GM21528 (cell line): ENCODE measurements at regions not wholly inside any gene's neighbourhood (a gene's known extent, or its start where the extent isn't known, plus 50 kb on each side); places are given as distances from the start of the nearest gene placed in this dataset.
"Not testable (repeated sequence)": the region's sequence is repeated elsewhere in the genome, so short reads cannot be mapped to it uniquely, and the experiment has no call there.

ENCODE experiments used
- ATAC-seq: cut with Tn5 transposase; IDR thresholded peaks from one replicate; pipeline ENCODE4 v1.9.1; 2021; ENCODE audit warnings: mild to moderate bottlenecking, moderate library complexity; ENCODE audit not compliant: unreplicated experiment, low FRiP score

DNA sequence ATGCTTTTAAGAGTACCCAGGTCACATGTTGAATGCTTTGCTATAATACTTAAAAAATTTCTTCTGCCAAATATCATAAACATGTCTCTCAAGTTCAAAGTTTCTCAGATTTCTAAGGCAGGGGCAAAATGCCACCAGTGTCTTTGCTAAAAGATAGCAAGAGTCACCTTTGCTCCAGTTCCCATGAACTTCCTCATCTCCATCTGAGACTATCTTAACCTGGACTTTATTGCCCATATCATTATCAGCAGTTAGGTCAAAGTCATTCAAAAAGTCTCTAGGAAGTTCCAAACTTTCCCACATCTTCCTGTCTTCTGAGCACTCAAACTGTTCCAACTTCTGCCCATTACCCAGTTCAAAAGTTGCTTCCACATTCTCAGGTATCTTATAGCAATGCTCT is 307.6 kb upstream of the TNC start:
- ATAC-seq: no peak

DNA sequence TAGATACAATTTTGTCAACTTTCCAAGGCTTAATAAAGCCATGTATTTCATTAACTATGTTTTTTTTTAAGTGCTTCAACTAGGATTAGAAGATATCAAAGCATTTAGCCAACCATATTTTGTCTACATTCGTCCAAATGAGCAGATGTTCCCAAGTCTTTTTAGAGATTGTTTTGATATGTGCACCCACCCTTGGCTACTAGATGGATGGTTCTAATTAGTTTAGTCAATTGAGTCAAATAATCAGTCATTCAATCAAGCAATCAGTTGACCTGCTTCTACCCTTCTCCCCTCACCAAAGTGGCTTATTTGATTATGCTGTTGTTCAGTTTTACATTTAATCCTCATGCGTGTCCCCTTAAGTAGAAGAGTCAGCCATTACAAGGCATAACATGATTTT is 319.5 kb upstream of the TNC start:
- no peak for ATAC-seq

DNA sequence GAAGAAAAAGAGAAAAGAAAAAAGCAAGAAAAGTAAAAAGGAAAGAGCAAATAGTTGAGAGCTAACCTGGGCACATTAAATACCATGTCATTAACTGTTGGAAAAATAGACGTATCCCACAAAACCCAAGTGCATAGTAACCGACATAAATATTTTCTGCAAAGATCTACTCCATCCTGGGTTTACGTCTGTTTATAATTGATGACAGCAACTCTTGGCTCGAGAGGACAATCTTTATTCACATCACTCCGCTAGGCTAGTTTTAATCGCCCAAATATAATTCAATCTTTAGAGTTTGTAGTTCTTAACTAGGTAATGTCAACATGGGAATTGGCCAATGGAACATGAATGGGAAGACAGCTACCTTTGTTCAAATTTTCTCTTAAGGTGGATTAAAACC is 321.7 kb upstream of the TNC start:
- ATAC-seq: no peak

DNA sequence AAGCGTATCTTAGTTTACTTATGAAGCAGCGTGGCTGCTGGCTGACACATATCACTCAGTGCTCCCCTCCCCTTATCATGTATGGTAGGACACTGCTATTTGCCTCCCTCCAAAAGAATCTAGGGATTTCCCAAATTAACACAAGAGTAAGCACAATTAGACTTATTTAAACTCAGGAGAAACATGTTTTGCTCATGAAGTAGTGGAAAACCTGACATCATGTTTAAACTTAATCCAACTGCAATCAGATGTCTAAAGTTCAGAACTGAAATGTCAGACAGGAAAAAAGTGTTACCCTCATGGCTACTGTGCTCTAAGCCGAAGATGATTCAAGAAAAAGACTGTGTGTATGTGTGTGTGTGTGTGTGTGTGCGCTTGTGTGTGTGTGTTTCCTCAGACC is 324.1 kb upstream of the TNC start:
- no peak for ATAC-seq

DNA sequence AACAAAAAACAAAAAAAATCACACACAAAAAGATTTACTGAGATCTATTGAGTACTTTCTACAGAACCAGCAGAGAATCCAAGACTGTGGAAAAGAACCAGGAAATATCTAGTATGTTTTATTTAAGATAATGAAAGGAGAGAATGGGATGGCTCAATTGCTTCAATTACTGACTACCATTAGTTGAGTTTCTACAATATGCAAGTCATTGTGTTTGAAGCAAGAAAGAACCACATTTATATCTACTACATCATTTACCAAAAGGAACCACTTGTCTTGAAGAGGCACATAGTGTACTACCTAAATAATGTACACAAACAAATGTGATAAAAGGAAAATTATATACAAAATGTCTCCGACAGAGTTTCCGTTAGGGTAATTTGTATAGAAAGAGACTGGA is 325.9 kb upstream of the TNC start:
- ATAC-seq: no peak

DNA sequence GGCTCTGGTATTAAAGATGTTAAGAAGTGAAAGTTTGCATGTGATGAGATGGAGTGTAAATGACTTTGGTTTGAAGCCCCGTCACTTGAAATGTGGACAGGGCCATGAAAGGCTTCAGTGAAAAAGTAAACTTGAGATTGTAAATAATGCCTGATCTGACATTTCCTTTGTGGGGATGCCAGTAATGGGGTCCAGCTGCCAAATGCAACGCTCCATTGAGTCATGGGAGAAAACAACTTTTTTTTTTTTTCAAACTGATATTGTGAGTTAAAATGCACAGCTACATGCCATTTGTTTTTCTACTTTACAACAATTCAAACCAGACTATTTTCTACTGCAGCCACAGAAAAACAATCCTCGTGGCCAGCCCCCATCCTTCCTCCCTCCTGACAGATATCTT is 327.0 kb upstream of the TNC start:
- ATAC-seq: no peak

DNA sequence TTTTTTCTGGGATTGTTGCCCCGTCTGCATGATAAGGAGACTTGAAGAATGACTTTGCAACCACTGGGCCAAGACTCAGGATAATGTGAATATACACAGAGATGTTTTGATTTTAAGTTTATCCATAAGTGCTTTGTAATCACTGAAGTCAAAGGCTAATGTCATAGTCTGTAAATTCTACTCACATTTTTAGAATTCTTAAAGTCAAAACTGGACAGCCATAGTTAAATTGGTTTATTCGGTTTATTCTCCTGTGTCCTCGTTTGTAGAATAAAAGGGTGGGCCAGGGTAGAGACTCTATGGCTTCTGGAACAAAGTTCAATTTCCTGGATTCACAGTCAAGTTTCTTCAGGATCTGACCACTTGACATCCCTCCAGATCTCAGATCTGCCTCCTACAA is 327.7 kb upstream of the TNC start:
- ATAC-seq: no peak

DNA sequence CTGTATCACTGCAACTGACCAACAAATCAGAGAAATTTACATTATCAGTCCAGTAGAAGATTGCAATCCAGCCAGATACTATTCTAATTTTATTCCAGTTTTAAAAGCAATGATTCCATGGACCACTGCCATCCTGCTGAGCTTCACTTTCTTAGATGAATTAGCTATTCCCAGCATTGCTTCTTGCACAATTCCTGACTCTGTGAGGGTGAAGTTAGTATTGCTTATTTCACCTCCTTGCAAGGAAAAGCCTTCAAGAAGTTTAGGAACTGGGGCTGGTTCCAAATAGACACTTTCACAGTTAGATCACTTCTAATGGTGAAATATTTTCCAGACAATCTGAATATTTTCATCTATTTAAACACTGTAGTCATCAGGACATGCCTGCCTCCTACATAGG is 338.6 kb upstream of the TNC start:
- no peak for ATAC-seq

DNA sequence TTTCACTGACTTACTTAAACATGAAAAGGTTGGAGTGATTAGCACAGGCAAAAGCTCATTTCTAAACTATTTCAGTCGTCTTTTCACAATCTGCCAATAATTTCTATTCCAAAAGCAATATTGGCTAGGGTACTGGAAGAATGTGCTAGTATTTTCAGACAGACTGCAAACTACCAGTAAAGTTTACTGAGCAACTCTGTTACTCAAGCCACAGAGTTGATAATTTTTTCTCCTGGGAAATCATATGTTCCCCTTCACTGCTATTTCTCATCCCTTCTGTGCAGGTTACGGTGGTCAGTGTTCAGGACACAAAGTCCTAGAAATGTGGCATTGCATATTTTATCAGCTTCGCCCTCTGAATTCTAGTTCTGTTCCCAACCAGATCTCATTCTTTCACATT is 343.3 kb upstream of the TNC start:
- ATAC-seq: no peak

DNA sequence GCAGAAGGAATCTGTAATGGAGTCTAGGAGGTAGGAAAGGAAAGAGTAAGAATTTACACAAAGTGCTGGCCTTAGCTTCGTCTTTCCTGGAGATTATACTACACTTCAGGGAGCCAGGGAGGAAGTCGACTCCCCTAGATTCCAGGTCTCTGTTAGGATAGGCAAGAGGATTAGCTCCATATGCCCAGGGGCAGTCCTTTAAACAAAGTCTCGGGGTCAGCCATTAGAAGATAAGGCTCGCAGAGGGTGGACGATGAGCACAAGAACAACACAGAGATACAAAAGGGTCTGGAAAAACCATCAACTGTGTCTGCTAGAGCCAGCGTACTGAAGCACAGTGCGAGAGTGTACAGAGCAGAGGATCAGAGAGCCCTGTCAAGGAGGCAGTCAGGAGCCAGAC is 344.7 kb upstream of the TNC start:
- no peak for ATAC-seq

DNA sequence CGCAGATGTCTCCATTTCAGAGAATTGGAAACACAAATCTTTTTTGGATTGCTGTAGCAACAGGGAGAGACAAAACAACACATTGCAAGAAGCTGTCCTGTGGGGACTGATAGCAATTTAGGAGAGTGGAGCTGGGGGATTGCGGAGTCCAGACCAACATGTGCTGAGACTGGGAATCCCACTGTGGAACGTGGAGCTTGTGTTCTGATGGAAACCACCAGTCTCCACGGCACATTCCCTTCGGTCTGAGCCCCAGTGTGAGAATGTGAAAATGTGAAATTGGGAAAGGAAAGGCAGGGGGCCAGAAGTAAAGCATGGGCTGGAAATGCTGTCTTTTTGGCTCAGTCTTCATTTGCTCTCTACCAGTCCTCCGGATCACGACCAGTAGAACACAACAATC is 348.8 kb upstream of the TNC start:
- ATAC-seq: no peak

DNA sequence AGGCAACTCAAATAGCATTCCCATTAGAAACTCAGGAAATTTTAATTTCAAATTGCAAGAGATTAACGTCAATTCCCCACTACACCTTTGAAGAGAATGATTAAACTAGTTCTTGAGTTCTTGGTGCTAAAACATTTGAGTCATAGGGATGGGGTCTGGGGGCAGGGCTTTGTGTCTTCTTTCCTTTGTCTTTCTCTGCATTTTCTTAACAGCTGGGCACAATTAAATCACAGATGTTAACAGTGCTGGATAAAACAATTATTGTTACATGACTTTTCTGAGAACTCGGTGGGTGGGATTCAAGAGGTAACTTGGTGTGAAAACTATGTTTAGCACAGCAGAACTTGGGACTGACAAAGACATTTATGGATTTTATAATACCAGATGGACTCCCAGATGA is 351.9 kb upstream of the TNC start:
- ATAC-seq: no peak

DNA sequence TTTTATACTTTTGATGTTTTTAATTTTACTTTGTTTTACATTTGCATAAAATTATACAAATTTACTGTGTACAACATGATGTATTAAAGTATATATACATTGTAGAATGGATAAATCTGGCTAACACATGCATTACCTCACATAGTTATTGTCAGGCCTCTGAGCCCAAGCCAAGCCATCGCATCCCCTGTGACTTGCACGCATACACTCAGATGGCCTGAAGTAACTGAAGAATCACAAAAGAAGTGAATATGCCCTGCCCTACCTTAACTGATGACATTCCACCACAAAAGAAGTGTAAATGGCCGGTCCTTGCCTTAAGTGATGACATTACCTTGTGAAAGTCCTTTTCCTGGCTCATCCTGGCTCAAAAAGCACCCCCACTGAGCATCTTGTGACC is 355.1 kb upstream of the TNC start:
- not testable (repeated sequence) for ATAC-seq

DNA sequence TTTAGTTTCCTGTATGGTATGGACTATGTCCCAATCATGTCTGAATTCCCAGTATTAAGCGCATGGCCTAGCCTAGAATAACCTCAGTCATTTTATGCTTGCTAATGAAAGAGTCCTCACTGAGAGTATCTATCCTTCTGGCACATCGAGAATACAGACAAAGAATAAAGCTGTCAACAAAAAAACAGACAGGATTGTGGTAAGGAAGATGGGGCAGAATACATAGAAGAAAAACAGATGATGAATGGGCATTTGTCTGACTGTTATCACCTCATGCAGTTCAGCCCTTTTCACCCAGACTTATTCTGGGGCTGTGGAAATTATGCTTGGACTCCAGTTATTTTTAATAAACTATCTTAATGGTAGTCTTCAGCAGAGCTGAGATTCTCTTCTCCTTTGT is 363.8 kb upstream of the TNC start:
- ATAC-seq: no peak

DNA sequence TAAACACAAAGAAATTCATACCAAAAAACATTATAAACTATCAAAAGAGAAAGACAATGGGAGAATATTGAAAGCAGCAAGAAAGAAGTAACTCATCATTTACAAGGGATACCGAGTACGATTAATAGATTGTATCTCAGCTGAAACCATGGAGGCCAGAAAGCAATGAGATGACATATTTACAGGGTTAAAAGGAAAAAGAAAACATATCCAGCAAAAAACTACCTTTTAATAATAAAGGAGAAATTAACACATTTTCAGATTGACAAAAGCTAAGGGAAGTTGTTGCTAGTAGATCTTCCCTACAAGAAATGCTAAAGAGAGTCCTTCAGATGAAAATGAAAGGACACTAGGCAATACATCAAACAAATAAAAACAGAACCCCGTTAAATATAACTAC is 364.8 kb upstream of the TNC start:
- ATAC-seq: no peak

DNA sequence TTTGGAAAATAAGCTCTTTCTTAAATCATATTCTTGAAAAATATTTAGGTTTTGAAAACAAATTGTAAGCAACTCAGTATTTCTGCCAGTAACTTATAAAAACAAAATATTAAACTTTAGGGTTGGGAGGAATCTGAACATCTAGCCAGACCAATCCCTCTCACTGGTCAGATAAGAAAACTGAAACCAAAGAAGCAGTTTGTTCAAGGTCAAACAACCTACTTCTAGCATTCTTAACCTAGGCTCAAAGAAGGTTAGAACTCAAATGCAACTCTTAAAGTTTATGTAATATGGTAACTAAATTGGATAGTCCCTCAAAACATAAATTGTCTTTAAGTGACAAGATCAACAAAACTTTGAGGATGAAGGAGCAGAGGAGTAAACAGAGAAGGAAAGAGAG is 374.9 kb upstream of the TNC start:
- ATAC-seq: no peak

DNA sequence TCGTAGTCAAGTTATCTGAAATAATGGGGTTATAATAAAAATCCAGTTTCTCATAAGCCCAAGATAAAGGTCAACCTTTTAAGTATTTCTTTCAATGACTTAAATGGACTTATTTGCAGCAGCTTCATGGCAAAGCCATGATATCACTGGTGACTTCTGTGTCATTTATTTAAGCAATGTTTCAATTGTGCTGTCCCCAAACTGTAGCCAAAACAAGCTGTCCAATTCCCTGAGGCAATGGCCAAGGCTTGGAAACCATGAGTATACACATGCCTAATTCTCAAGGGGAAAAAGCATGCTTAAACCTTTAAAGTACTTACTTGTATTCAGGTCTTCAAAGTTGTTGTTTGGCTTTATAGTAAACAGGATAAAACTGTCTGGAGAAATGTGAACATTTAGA is 376.4 kb upstream of the TNC start:
- ATAC-seq: no peak

DNA sequence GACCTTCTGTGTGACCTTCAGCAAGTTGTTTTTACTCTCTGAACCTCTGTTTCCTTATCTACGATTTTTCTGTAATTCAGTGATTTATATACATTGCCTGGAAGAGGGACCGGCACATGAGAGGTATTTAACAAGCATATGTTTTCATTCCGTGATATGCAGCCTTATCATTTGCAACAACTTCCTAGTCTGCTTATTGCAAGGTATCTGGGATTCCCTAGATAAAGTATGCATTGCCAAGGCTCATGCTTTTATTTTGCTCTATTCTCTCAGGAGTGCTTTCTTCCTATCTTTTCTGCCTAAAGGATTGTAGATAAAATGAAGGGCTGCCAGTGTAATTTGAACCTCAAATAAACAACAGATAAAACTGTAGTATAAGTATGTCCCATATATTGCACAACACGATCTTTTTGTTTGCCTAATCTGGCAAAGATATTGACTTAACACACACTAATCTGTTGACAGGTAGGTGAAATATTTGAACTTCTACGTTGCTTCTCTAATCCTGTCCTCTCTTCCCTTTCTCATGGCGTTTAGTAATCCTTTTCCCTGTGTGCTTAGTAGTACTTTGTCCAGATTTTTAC is 377.2 kb upstream of the TNC start:
- ATAC-seq: no peak

DNA sequence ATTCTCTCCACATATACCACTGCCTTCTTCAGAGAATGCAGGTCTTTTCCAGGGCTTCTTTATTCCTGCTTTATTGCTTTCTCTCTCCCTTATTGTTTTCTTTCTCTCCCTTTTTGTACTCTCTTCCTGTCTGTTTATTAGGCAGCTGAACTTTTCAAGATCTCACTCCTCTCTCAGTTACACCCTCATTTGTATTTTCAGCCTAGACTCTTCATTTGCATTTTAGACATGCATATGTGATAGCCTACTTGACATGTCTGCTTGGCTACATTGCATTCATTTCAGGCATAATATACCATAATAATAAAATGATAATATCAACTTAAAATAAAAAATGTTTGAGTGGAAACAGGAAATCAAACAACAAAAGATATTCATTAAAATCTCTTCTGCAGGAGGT is 377.9 kb upstream of the TNC start:
- no peak for ATAC-seq

DNA sequence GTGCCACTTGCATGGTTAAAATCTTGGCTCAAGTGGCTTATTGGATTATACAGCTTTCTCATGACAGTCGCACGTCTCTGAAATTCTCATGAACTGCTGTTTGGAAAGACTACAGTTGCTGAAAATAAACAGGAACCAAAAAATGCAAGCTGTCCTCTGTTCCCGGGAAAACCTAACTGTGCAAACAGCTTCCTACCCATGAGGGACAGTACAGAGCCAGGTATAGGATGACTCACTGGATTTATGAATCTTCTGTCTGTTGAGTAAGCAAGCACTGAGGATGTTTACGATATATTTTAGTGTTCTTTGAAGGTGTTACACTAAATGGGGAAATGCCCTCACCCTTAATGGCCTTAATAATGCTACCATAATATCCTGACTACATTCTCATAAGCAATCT is 380.3 kb upstream of the TNC start:
- ATAC-seq: no peak

DNA sequence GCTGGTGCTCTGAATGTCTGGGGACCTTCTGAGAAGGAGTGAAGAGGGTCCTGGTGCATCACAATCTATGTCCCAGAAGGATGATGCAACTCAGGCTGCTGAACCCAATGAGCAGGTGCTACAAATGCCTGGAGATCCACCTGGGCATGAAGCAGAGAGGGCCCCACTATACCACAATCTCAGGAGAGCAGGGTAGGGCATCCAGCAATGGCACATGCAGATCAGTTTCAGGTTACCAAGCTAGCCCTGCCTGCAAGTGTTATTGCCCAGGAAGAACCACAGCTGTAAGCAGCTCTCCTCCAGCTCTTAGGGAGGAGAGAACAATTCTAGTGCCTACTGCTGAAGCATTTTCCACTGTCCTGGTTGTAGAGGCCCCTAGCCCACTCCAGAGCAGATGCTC is 389.2 kb upstream of the TNC start:
- ATAC-seq: no peak

DNA sequence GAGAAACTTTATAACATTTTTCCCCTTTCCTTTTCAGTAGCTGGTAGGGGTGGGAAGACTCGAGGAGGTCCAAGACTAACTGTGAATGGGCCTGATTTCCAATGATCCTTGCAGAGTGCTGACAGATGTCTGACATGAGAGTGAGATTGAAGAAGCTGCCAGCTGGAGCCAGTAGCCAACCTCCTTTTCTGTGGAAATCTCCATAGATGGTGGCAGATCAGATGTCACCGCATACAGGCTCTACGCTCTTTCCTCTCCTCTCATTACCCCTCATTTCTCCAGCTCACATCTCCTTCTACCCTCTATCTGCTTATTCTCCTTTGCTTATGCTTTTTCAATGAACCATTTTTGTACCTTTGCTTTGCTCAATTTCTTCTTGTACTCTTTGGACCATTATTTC is 395.2 kb upstream of the TNC start:
- no peak for ATAC-seq

DNA sequence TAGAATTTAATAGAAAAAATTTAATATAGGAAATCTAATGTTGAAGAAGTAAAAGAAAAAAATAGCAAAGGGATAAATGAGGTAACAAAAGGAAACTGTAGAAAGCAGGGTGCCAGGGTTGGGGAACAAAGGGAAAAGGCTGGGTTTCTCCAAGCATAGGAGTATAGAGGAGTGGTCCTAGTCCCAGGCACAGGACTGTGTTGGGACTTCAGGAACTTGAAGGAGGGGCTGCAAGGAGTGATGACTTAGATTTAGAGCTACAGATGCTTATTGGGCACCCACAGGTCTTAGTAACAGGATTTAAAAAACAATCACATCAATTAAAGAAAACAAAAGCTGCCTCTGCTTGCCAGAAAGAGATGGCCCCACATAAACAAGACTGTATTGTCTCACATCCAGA is 396.5 kb upstream of the TNC start:
- ATAC-seq: no peak
